ENCODE measurements at regions not wholly inside any gene's neighbourhood (a gene's known extent, or its start where the extent isn't known, plus 50 kb on each side); places are given as distances from the start of the nearest gene placed in this dataset.

GRCh38 chr5:6236858-6237481 is 141.4 kb downstream of the MED10 start:
- no peak for TF ChIP-seq CTCF (IDR thresholded peaks at IDR 0.05; ENCODE audit: extremely low read depth, missing control alignments)
- peak; percentile 15 for DNase-seq (ENCODE audit: low spot score)

GRCh38 chr5:6236170-6236793 is 142.1 kb downstream of the MED10 start:
- TF ChIP-seq CTCF (IDR thresholded peaks at IDR 0.05; ENCODE audit: extremely low read depth, missing control alignments) = no peak
- no peak for DNase-seq (ENCODE audit: low spot score)

GRCh38 chr5:6235726-6236125 is 142.6 kb downstream of the MED10 start:
- no peak for DNase-seq (ENCODE audit: low spot score)
- TF ChIP-seq CTCF (IDR thresholded peaks at IDR 0.05; ENCODE audit: extremely low read depth, missing control alignments) = no peak

- no peak for DNase-seq (ENCODE audit: low spot score)
- TF ChIP-seq CTCF (IDR thresholded peaks at IDR 0.05; ENCODE audit: extremely low read depth, missing control alignments) = no peak
These were observed 149.8 kb downstream of the MED10 start for GRCh38 chr5:6228257-6229250.

GRCh38 chr5:6225121-6225607 is 153.2 kb downstream of the MED10 start:
- DNase-seq (ENCODE audit: low spot score) = no peak
- TF ChIP-seq CTCF (IDR thresholded peaks at IDR 0.05; ENCODE audit: extremely low read depth, missing control alignments) = no peak

DNA sequence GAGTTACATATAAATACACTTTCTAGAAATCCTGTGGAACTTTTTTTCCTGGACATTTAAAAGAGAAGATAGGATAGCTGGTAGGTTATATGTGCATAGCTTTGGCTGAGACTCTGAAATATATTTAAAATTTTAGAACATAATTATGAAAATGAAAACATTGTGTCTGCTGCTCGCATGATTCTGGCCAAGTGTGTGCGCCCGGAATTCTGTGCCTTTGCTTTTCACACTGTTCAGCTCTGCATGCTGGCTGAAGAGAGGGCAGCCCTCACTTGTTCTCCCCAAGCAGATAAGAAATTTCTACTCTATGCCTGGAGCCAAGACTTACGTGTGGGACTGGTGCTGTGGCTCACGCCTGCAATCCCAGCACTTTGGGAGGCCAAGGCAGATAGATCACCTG is 153.9 kb downstream of the MED10 start:
- no peak for DNase-seq (ENCODE audit: low spot score)
- no peak for TF ChIP-seq CTCF (IDR thresholded peaks at IDR 0.05; ENCODE audit: extremely low read depth, missing control alignments)

- no peak for TF ChIP-seq CTCF (IDR thresholded peaks at IDR 0.05; ENCODE audit: extremely low read depth, missing control alignments)
These were observed 155.4 kb downstream of the MED10 start for GRCh38 chr5:6222899-6223298.

More at GRCh38 chr5:6222899-6223298, 155.4 kb downstream of the MED10 start:
- DNase-seq (ENCODE audit: low spot score) = no peak
